ENCODE measurements at regions not wholly inside any gene's neighbourhood (a gene's known extent, or its start where the extent isn't known, plus 50 kb on each side); places are given as distances from the start of the nearest gene placed in this dataset.

DNA sequence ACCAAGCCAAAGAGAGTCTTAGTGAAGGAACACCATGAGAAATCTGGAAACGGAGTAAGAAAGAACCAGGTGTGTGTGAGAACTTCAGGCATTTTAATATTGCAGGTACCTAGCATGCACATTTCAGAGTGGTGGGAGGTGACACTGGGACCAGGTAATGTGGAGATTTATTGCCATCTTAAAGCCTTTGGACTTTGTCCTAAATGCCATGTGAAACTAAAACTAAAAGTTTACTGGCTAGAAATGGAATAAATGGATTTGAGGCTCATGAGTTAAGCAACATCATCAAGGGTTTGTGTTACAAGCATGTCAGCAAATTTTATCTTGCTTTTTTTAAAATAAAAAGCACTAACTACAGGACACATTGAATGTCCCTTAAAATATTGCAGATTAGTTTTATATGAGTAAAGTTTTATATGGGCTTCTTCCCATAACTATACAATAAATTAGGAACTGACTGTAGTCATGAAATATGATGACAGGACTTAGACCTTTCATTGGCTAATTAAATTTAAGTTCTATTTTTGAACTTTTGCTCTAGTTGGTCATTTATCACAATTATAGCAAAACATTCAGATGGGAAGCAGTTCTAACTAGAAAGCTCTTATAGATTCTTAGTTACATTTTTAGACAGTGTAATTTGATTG lies 721.1 kb upstream of the NOVA1 start:
- Histone ChIP-seq H3K4me1 (ENCODE audit: control insufficient read depth, insufficient read depth, low read length) (no peaks in the 10 kb centered on the region), H3K4me3 (ENCODE audit: low read depth in 2 of 2, low read length in 2 of 2) (no peak overlapping the region), H3K9me3 (ENCODE audit: control insufficient read depth, insufficient read depth, low read depth, low read length) (no peaks in the 10 kb centered on the region), H3K27me3 (ENCODE audit: control insufficient read depth, insufficient read depth, low read length) (no peaks in the 10 kb centered on the region), H3K27ac (ENCODE audit: low read length) (no peak overlapping the region), H3K36me3 (ENCODE audit: control insufficient read depth, insufficient read depth, low read length) (no peaks in the 10 kb centered on the region)
- TF ChIP-seq POLR2AphosphoS5 (IDR thresholded peaks at IDR 0.05; ENCODE audit: low read depth, low read length) (no peak), TCF7L2 (IDR thresholded peaks at IDR 0.05; ENCODE audit: low read depth, low read length) (no peak), SIN3A (IDR thresholded peaks at IDR 0.05; ENCODE audit: borderline replicate concordance, insufficient read depth, low read depth, low read length) (no peak)
- TF ChIP-seq, protein P1, sequence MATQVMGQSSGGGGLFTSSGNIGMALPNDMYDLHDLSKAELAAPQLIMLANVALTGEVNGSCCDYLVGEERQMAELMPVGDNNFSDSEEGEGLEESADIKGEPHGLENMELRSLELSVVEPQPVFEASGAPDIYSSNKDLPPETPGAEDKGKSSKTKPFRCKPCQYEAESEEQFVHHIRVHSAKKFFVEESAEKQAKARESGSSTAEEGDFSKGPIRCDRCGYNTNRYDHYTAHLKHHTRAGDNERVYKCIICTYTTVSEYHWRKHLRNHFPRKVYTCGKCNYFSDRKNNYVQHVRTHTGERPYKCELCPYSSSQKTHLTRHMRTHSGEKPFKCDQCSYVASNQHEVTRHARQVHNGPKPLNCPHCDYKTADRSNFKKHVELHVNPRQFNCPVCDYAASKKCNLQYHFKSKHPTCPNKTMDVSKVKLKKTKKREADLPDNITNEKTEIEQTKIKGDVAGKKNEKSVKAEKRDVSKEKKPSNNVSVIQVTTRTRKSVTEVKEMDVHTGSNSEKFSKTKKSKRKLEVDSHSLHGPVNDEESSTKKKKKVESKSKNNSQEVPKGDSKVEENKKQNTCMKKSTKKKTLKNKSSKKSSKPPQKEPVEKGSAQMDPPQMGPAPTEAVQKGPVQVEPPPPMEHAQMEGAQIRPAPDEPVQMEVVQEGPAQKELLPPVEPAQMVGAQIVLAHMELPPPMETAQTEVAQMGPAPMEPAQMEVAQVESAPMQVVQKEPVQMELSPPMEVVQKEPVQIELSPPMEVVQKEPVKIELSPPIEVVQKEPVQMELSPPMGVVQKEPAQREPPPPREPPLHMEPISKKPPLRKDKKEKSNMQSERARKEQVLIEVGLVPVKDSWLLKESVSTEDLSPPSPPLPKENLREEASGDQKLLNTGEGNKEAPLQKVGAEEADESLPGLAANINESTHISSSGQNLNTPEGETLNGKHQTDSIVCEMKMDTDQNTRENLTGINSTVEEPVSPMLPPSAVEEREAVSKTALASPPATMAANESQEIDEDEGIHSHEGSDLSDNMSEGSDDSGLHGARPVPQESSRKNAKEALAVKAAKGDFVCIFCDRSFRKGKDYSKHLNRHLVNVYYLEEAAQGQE (IDR thresholded peaks at IDR 0.05; ENCODE audit: insufficient read depth in 1 of 2, low read depth in 2 of 2, low read length in 1 of 2): no peak
- TF ChIP-seq, protein P2, sequence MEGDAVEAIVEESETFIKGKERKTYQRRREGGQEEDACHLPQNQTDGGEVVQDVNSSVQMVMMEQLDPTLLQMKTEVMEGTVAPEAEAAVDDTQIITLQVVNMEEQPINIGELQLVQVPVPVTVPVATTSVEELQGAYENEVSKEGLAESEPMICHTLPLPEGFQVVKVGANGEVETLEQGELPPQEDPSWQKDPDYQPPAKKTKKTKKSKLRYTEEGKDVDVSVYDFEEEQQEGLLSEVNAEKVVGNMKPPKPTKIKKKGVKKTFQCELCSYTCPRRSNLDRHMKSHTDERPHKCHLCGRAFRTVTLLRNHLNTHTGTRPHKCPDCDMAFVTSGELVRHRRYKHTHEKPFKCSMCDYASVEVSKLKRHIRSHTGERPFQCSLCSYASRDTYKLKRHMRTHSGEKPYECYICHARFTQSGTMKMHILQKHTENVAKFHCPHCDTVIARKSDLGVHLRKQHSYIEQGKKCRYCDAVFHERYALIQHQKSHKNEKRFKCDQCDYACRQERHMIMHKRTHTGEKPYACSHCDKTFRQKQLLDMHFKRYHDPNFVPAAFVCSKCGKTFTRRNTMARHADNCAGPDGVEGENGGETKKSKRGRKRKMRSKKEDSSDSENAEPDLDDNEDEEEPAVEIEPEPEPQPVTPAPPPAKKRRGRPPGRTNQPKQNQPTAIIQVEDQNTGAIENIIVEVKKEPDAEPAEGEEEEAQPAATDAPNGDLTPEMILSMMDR (IDR thresholded peaks at IDR 0.05): no peak
- BruUV-seq (replicated peaks): no TSS peak
- ATAC-seq (no peak), DNase-seq (ENCODE audit: low read depth, low spot score) (no peak)
- in situ Hi-C loops (cut with HindIII; ENCODE audit: low pct_unique_long_range_greater_than_20kb, low sequenced_read_pairs): no loop called here
- intact Hi-C loops (cut with micrococcal nuclease; ENCODE audit: unreplicated experiment): no loop called here
- ChIA-PET CTCF (no interaction called here), POLR2A (no interaction called here)

DNA sequence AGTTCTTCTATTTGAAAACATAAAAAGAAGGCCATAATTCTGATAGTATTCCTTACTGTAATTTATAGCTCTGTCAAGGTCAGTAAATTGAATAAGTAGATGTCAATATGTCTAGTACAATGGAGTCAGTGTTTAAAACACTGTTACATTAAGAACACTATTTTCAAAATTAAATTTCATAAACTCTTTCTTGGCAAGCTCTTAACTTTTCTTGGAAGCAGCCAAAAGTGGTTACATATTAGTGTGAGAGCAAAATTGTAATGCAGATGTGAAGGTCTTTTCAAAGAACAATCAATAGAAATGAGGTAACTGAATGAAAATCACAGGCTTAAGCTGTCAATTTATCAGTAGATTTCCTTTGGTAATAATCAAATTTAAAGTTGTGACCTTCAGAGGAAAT lies 722.4 kb upstream of the NOVA1 start:
- POLR2A ChIA-PET: no interaction called here
- CTCF ChIA-PET: no interaction called here
- Histone ChIP-seq H3K27ac (ENCODE audit: low read length) (no peak overlapping the region), H3K27me3 (ENCODE audit: control insufficient read depth, insufficient read depth, low read length) (no peaks in the 10 kb centered on the region), H3K9me3 (ENCODE audit: control insufficient read depth, insufficient read depth, low read depth, low read length) (no peaks in the 10 kb centered on the region), H3K4me3 (ENCODE audit: low read depth in 2 of 2, low read length in 2 of 2) (no peak overlapping the region), H3K36me3 (ENCODE audit: control insufficient read depth, insufficient read depth, low read length) (no peaks in the 10 kb centered on the region), H3K4me1 (ENCODE audit: control insufficient read depth, insufficient read depth, low read length) (no peaks in the 10 kb centered on the region)
- no peak for ATAC-seq
- in situ Hi-C loops (cut with HindIII; ENCODE audit: low pct_unique_long_range_greater_than_20kb, low sequenced_read_pairs): no loop called here
- no TSS peak for BruUV-seq (replicated peaks)
- intact Hi-C loops (cut with micrococcal nuclease; ENCODE audit: unreplicated experiment): no loop called here
- no peak for DNase-seq (ENCODE audit: low read depth, low spot score)
- TF ChIP-seq POLR2AphosphoS5 (IDR thresholded peaks at IDR 0.05; ENCODE audit: low read depth, low read length) (no peak), TCF7L2 (IDR thresholded peaks at IDR 0.05; ENCODE audit: low read depth, low read length) (no peak), SIN3A (IDR thresholded peaks at IDR 0.05; ENCODE audit: borderline replicate concordance, insufficient read depth, low read depth, low read length) (no peak)
- TF ChIP-seq, protein P2 (IDR thresholded peaks at IDR 0.05): no peak
- TF ChIP-seq, protein P1 (IDR thresholded peaks at IDR 0.05; ENCODE audit: insufficient read depth in 1 of 2, low read depth in 2 of 2, low read length in 1 of 2): no peak
